HL-60 (cell line): ENCODE measurements at regions not wholly inside any gene's neighbourhood (a gene's known extent, or its start where the extent isn't known, plus 50 kb on each side); places are given as distances from the start of the nearest gene placed in this dataset.

ENCODE experiments used
- CTCF ChIP-seq: IDR thresholded peaks from one replicate; pipeline ENCODE4 v1.5.1; 2011; ENCODE audit warnings: low read length, control low read depth, inconsistent platforms; ENCODE audit not compliant: insufficient read depth
- GABPA ChIP-seq: IDR thresholded peaks from 2 replicates; pipeline ENCODE4 v1.6.1; 2012; ENCODE audit warnings: low read depth
- POLR2AphosphoS5 ChIP-seq: IDR thresholded peaks from 2 replicates; pipeline ENCODE4 v1.6.1; 2012; ENCODE audit warnings: low read depth

- TF ChIP-seq POLR2AphosphoS5 (no peak), CTCF (no peak), GABPA (no peak)
Measured at GRCh38 chr4:8683462-8683861, 90.9 kb downstream of the CPZ start.
